ENCODE measurements at regions not wholly inside any gene's neighbourhood (a gene's known extent, or its start where the extent isn't known, plus 50 kb on each side); places are given as distances from the start of the nearest gene placed in this dataset.

DNA sequence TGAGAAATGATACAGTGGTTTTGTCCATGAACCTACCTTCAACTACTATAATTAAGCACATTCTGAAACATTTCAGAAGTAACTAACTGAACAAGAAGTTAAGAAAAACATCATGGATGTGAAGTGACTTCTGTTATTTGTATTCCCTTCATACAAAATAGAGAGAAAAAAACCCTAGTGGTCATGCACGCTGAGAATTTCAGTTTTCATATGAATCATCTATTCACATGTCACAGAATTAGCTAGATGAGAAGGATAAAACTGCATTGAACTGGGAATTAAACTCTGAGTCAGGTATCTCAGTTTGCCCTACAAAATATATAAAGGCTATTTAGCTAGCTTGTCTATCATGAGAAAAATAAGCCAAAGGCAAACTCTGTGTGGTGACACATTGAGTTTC, 451.8 kb upstream of the FTMT start:
- no peaks in the 10 kb centered on the region for H3K9me3 ChIP-seq
- no peaks in the 10 kb centered on the region for H3K27me3 ChIP-seq
- intact Hi-C loops (cut with DNase I) = no loop called here
- no peak overlapping the region for H3K4me3 ChIP-seq
- no peaks in the 10 kb centered on the region for H3K4me1 ChIP-seq
- DNase-seq (ENCODE audit: extremely low spot score) = no peak
- TF ChIP-seq CTCF (IDR thresholded peaks at IDR 0.05) (no peak), POLR2A (IDR thresholded peaks at IDR 0.05; ENCODE audit: low read depth) (no peak), POLR2AphosphoS5 (IDR thresholded peaks at IDR 0.05) (no peak), EP300 (IDR thresholded peaks at IDR 0.05) (no peak)
- WGBS = 63% methylated on average over 1 of the region's 1 CpG
- H3K36me3 ChIP-seq = no peaks in the 10 kb centered on the region
- H3K27ac ChIP-seq (replicated peaks in 1 of 4) = no peak overlapping the region

DNA sequence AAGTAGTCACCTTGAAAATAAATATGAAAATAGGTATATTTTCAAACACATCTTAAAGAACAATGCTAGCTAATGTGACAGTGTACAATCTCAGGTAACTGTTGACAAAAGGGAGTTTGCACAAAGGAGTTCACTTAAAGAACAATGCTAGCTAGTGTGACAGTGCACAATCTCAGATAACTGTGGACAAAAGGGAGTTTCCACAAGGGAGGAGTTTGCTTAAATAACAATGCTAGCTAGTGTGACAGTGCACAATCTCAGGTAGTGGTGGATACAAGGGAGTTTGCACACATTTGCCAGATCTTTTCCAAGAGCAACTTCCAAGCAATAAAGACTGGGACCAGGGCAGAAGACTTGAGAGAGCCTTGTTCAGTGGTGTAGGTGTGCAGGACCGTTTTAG, 442.9 kb upstream of the FTMT start:
- TF ChIP-seq POLR2A (IDR thresholded peaks at IDR 0.05; ENCODE audit: low read depth) (no peak), EP300 (IDR thresholded peaks at IDR 0.05) (no peak), POLR2AphosphoS5 (IDR thresholded peaks at IDR 0.05) (no peak), CTCF (IDR thresholded peaks at IDR 0.05) (no peak)
- no peak for DNase-seq (ENCODE audit: extremely low spot score)
- Histone ChIP-seq H3K27me3 (no peaks in the 10 kb centered on the region), H3K4me1 (no peaks in the 10 kb centered on the region), H3K4me3 (no peak overlapping the region), H3K27ac (replicated peaks in 1 of 4) (no peak overlapping the region), H3K36me3 (no peaks in the 10 kb centered on the region), H3K9me3 (no peaks in the 10 kb centered on the region)
- 75% methylated on average over 1 of the region's 1 CpG for WGBS
- intact Hi-C loops (cut with DNase I) = no loop called here

DNA sequence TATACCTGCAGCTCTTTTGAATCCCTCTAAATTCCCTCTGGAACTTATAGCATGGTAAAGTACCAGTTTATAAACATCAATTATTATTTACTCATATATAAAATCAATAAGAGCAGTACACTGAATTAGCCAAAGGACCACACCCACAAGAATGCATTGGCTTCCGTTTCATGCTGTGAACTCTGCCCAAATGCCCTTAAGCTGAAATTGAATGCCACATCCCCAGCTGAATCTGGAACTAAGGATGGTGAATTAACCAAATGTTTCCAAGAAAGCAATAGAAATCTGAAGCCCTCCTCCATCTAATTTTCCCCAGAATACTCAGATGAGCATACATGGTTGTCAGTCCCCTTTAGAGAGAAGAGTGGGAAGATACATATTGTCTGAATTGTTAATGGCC, 436.4 kb upstream of the FTMT start:
- intact Hi-C loops (cut with DNase I) = no loop called here
- Histone ChIP-seq H3K4me3 (no peak overlapping the region), H3K27ac (replicated peaks in 1 of 4) (no peak overlapping the region), H3K9me3 (no peaks in the 10 kb centered on the region), H3K36me3 (no peaks in the 10 kb centered on the region), H3K27me3 (no peaks in the 10 kb centered on the region), H3K4me1 (no peaks in the 10 kb centered on the region)
- 74% methylated on average over 1 of the region's 1 CpG for WGBS
- DNase-seq (ENCODE audit: extremely low spot score) = no peak
- TF ChIP-seq POLR2A (IDR thresholded peaks at IDR 0.05; ENCODE audit: low read depth) (no peak), EP300 (IDR thresholded peaks at IDR 0.05) (no peak), POLR2AphosphoS5 (IDR thresholded peaks at IDR 0.05) (no peak), CTCF (IDR thresholded peaks at IDR 0.05) (no peak)

DNA sequence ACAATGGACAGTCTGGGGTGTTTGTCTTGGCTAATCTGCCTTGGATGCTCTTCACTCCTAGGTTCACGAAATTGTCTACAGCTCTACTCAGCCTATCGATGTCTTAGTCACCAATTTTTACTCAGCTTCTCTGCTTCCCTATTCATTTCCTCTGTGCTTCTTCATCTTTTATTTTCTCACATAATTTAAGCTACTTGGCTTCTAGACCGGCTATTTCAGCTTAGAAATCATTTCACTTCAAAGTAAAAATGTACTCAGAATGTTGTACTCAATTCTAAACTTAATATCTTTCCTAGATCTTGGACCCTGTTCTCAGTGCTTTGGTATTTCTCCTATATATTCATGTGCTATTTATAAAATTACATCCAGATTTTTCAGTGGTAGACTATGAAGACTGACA, 430.0 kb upstream of the FTMT start:
- H3K27me3 ChIP-seq = no peaks in the 10 kb centered on the region
- intact Hi-C loops (cut with DNase I) = no loop called here
- H3K9me3 ChIP-seq = no peaks in the 10 kb centered on the region
- no peaks in the 10 kb centered on the region for H3K4me1 ChIP-seq
- H3K4me3 ChIP-seq = no peak overlapping the region
- no peak for TF ChIP-seq POLR2AphosphoS5 (IDR thresholded peaks at IDR 0.05)
- no peak for TF ChIP-seq CTCF (IDR thresholded peaks at IDR 0.05)
- no peak for TF ChIP-seq POLR2A (IDR thresholded peaks at IDR 0.05; ENCODE audit: low read depth)
- TF ChIP-seq EP300 (IDR thresholded peaks at IDR 0.05) = no peak
- no peak overlapping the region for H3K27ac ChIP-seq (replicated peaks in 1 of 4)
- WGBS = 73% methylated on average over 3 of the region's 3 CpGs
- no peak for DNase-seq (ENCODE audit: extremely low spot score)
- no peaks in the 10 kb centered on the region for H3K36me3 ChIP-seq

GRCh38 chr5:121424976-121425375, 426.7 kb upstream of the FTMT start:
- Histone ChIP-seq H3K4me1 (no peaks in the 10 kb centered on the region), H3K27me3 (no peaks in the 10 kb centered on the region), H3K9me3 (peaks cover 0 to 4% (median 0%) of the 10 kb centered on the region in 4 donors), H3K27ac (replicated peaks in 1 of 4) (no peak overlapping the region), H3K4me3 (no peak overlapping the region), H3K36me3 (no peaks in the 10 kb centered on the region)
- no peak for DNase-seq (ENCODE audit: extremely low spot score)
- 73% methylated on average over 2 of the region's 2 CpGs for WGBS
- no peak for TF ChIP-seq EP300 (IDR thresholded peaks at IDR 0.05)
- TF ChIP-seq CTCF (IDR thresholded peaks at IDR 0.05) = no peak
- TF ChIP-seq POLR2AphosphoS5 (IDR thresholded peaks at IDR 0.05) = no peak
- TF ChIP-seq POLR2A (IDR thresholded peaks at IDR 0.05; ENCODE audit: low read depth) = no peak
- intact Hi-C loops (cut with DNase I) = no loop called here
